ENCODE measurements at regions not wholly inside any gene's neighbourhood (a gene's known extent, or its start where the extent isn't known, plus 50 kb on each side); places are given as distances from the start of the nearest gene placed in this dataset.
"Not testable (repeated sequence)": the region's sequence is repeated elsewhere in the genome, so short reads cannot be mapped to it uniquely, and the experiment has no call there.

GRCh38 chr5:57750282-57750681, 267.7 kb upstream of the ACTBL2 start:
- DNase-seq (ENCODE audit: low read depth in 3 of 3): no peak

DNA sequence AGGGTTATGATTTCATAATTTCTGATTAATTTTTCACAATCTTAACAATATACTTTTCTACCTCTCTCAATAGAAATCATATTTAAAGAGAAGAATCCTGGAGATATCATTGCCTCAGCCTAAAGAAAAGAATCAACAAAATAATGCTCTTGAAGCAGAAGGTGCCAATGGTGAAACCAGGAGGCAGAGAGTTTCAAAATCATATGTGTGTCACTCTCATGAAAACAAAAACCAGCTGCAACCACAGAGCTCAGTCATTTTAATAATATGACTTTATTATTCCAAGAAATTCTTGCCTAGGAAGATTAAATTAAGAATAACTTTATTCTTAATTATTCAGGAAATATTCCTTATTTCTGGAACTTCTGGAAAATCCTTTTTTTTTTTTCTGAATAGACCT, 266.8 kb upstream of the ACTBL2 start:
- no peak for DNase-seq (ENCODE audit: low read depth in 3 of 3)

DNA sequence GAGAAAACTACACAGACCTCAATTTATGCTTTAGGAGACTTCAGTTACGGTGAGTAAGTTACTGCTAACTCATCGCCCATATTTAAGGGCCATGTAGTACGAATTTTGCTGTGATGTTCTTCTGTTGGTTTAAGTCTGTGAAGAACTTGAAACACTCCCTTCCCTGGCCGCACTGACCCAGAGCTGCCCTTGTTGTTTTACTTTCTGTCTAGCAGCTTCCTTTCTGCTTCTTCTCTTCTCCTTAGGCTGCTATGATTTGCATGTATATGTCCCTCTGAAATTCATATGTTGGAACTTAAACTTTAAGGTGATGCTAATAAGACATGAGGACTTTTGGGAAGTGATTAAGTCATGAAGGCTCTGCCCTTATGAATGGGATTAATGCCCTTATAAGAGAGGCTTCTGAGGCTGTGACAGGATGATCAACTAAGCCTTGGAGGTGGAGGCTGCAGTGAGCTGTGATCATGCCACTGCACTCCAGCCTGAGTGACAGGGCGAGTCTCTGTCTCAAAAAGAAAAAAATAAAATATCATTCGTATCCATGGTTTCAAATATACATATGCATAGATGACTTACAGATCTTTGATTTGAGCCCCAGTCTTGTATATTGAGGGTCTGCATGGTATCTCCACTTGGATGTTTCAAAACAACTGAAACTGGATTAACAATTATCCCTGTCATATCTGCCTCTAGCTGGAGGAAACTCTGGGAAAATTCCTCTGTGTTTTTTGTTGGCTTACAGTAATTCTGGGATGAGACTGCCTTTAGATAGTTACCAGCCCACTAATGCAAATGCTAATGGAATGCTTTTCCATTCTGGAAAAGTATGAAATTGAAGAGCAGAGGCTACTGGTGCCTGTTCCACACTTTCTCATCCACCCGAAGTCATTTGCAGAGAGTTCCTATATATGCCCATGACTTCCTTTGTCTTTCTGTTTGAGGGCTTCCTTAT, 263.4 kb upstream of the ACTBL2 start:
- DNase-seq (ENCODE audit: low read depth in 3 of 3): no peak

DNA sequence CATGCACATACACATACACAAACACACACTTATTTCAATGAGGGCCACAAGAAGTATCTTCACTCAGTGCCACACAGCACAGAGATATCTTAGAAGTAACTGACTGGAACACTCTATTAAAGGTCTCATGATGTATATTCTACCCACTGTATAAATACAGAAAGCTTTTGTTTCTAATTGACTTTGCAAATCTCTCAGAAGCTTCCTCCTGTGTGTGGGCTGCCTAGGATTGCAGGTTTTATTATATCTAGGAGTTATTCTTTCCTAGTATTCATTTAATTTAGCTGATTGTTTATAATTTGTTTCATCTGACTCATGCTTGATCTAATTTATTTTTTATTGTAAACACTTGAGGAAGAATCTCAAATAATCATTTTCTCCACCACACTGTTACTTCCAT, 262.4 kb upstream of the ACTBL2 start:
- no peak for DNase-seq (ENCODE audit: low read depth in 3 of 3)

DNA sequence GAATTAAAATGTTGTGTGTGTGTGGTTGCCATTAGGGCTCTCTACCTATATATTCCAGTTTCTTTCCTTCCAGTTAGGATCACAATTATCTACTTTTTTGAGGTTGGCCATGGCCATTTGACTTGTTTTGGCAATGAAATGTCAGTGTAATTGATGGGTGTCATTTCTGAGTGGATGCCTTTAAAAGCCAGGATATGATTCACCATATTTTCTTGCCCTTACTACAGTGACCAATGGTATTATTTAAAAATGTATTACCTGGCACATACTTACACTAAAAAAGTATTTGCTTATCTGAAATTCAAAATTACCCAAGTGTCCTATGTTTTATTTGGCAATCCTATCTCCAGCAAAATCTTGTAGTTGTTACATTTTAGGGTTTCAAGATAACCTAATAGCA, 258.7 kb upstream of the ACTBL2 start:
- no peak for DNase-seq (ENCODE audit: low read depth in 3 of 3)

DNA sequence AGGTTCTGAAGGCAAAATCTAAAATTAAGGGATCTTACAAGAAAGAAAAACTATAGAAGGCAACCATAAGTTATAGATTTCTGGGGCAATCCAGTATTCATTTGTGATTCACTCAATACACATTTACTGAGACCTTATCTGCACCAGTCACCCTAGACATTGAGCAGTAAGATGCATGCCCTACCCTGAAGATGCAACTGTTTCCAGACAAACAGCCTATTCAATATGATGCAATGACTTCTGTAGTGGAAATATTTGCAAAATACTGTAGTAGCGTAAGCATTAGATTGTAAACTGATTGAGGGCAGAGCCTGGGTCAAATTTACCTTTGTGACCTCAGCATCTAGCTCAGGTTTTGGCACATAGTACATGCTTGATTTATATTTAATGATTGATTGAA, 256.2 kb upstream of the ACTBL2 start:
- no peak for DNase-seq (ENCODE audit: low read depth in 3 of 3)

DNA sequence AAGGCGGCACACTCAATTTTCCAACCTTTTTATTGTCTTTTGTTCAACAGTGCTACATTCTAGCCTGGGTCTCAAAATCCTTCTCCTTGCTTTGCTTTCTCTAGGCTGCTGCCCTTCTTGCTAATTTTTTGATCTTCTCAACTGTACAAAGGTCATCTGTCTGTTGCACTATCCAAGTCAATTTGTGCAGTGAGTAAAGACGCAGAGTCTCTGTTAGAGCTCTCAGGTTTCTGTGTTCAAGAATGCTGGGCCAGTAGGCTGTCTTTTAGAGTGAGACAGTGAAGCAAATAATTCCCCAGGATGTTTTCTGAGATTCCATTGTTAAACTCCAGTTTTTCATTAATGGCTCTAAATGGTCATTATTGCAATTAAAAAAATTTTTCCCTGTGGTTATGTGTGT, 255.7 kb upstream of the ACTBL2 start:
- no peak for DNase-seq (ENCODE audit: low read depth in 3 of 3)

DNA sequence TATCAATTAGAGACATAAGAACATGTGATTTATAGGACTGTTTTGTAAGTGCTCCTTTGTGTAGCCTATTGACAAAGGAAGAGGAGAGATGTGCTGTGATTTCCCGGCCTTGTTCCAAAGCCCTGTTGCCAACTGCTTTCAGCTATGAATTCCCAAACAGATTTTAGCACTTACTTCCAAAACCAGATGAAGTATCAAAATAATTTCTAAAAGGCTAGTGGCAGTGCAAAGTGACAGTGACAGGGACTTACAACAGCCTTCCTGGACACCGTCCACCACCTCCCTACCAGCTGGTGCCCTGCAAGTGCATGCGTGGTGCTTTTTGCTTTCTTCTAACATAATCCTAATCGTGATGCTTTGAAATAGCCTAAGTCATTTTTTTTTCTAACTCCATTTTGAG, 254.1 kb upstream of the ACTBL2 start:
- no peak for DNase-seq (ENCODE audit: low read depth in 3 of 3)

DNA sequence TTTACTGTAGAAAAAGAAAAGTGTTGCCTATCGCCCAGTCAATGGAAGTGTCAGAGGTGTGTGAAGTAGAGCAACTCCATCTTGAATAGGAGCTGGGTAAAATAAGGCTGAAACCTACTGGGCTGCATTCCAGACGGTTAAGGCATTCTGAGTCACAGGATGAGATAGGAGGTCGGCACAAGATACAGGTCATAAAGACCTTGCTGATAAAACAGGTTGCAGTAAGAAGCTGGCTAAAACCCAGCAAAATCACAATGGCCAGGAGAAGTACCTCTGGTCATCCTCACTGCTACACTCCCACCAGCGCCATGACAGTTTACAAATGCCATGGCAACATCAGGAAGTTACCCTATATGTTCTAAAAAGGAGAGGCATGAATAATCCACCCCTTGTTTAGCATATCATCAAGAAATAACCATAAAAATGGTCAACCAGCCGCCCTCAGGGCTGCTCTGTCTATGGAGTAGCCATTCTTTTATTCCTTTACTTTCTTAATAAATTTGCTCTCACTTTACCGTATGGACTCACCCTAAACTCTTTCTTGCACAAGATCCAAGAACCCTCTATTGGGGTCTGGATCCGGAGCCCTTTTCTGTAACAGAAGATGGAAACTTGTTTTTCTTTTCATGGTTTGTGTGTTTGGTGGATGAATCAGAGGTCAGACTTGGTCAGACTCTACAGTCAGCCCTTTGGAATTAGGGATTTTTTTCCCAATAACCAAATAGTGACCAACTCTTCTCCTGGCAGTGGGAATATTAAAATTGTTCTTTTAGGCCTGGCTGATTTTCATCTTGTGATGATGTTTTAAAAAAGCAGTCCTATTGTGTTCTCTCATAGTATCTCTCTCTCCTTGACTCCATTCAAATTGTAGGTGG, 252.9 kb upstream of the ACTBL2 start:
- DNase-seq (ENCODE audit: low read depth in 3 of 3): not testable (repeated sequence)

DNA sequence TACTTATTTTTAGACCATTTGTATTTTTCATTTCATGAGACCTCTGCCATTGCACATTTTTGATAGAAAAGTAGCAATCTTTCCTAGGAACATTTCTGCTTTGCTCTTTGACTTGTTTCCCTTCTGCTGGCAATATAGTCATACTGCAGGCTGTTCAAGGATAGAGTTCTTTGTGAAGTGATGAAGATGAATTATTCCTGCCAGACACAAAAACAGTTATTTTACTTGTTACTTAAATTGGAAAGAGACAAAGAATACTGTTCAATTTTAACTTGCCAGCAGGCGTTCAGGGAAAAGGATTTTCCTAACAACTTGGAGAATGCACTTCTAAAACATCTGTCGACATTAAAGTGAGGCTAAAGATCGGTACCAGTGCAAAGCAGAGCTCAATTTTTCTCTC, 251.7 kb upstream of the ACTBL2 start:
- no peak for DNase-seq (ENCODE audit: low read depth in 3 of 3)

GRCh38 chr5:57727591-57727990, 245.0 kb upstream of the ACTBL2 start:
- no peak for DNase-seq (ENCODE audit: low read depth in 3 of 3)

GRCh38 chr5:57725658-57726504, 243.3 kb upstream of the ACTBL2 start:
- no peak for DNase-seq (ENCODE audit: low read depth in 3 of 3)

- DNase-seq (ENCODE audit: low read depth in 3 of 3): no peak
These were observed 242.2 kb upstream of the ACTBL2 start for GRCh38 chr5:57724836-57725235.

- no peak for DNase-seq (ENCODE audit: low read depth in 3 of 3)
These were observed 238.6 kb upstream of the ACTBL2 start for GRCh38 chr5:57721226-57721625.

- DNase-seq (ENCODE audit: low read depth in 3 of 3): no peak
These were observed 238.0 kb upstream of the ACTBL2 start for GRCh38 chr5:57720656-57721055.

GRCh38 chr5:57719216-57719615, 236.6 kb upstream of the ACTBL2 start:
- DNase-seq (ENCODE audit: low read depth in 3 of 3): no peak

DNA sequence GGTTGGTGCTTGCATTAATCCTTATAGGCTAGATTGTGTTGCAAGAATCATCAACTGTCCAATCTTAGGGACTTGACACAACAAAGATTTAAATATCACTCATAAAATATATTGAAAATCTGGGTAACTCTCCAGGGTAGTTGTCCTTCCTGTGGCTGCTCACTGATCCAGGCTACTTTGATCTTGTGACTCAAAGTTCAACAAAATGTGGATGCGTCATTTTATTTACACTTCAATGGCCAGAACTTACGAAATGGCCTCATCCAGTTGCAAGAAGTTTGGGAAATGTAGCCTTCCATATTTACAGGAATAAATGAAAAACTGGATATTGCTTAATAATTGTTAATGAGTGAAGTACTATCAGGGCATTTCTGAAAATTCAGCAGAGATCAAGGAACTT, 235.5 kb upstream of the ACTBL2 start:
- no peak for DNase-seq (ENCODE audit: low read depth in 3 of 3)

GRCh38 chr5:57717555-57717954, 234.9 kb upstream of the ACTBL2 start:
- DNase-seq (ENCODE audit: low read depth in 3 of 3): no peak

GRCh38 chr5:57716661-57717060, 234.1 kb upstream of the ACTBL2 start:
- DNase-seq (ENCODE audit: low read depth in 3 of 3): no peak

GRCh38 chr5:57715296-57715695, 232.7 kb upstream of the ACTBL2 start:
- DNase-seq (ENCODE audit: low read depth in 3 of 3): no peak

GRCh38 chr5:57713535-57713934, 230.9 kb upstream of the ACTBL2 start:
- not testable (repeated sequence) for DNase-seq (ENCODE audit: low read depth in 3 of 3)

GRCh38 chr5:57711946-57712345, 229.3 kb upstream of the ACTBL2 start:
- no peak for DNase-seq (ENCODE audit: low read depth in 3 of 3)
